ENCODE measurements at regions not wholly inside any gene's neighbourhood (a gene's known extent, or its start where the extent isn't known, plus 50 kb on each side); places are given as distances from the start of the nearest gene placed in this dataset.

DNA sequence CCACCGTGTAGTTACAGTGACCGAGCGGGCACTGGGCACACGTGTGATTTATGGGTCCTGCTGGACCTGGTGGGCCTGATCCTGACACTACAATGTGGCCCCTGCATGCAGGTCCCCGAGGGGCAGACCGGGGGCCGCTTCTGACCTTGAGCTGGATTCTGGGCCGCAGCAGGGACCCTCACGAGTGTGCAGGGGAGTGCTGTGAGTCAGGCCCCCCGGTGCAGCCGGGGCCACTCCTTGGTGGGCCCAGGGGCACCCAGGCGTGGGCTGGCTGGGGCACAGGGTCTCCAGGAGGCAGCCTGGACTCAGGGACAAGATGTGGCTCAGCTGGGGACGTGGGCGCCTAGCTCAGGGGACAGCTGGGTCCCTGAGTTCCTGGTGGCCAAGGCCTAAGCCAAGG lies 77.5 kb upstream of the TTC34 start:
- Histone ChIP-seq H3K9ac (replicated peaks in 1 of 4; ENCODE audit: extremely low read depth in 1 of 4, low read depth in 3 of 4, low read length in 3 of 4) (no peak overlapping the region), H3K4me3 (ENCODE audit: extremely low read depth in 1 of 4, insufficient read depth in 2 of 4, low read depth in 3 of 4, low read length in 4 of 4) (no peak overlapping the region), H3K4ac (replicated peaks; ENCODE audit: insufficient read length, low read depth, low read length) (no peak overlapping the region), H2BK12ac (ENCODE audit: low read depth, low read length) (no peak overlapping the region), H3K27ac (ENCODE audit: low read depth, low read length) (no peak overlapping the region), H2BK5ac (ENCODE audit: low read depth, low read length) (no peak overlapping the region), H3K18ac (ENCODE audit: extremely low read depth, low read length) (no peak overlapping the region), H4K20me1 (replicated peaks in 1 of 2; ENCODE audit: control insufficient read depth in 1 of 2, insufficient read depth in 2 of 2, low read length in 2 of 2) (peaks cover 0 to 2% of the 10 kb centered on the region in 2 experiments), H2BK15ac (ENCODE audit: low read length) (no peak overlapping the region), H3K79me1 (ENCODE audit: low read depth, low read length) (no peaks in the 10 kb centered on the region), H3K56ac (replicated peaks; ENCODE audit: insufficient read length, low read depth, low read length) (no peak overlapping the region), H2BK20ac (ENCODE audit: low read length) (no peak overlapping the region), H4K8ac (ENCODE audit: extremely low read depth, insufficient read depth, low read length) (no peak overlapping the region), H3K27me3 (replicated peaks in 1 of 4; ENCODE audit: control insufficient read depth in 3 of 4, extremely low read depth in 1 of 4, insufficient read depth in 3 of 4, low read length in 3 of 4) (no peaks in the 10 kb centered on the region), H3K23ac (ENCODE audit: insufficient read length) (no peak overlapping the region), H2BK120ac (replicated peaks; ENCODE audit: low read depth, low read length) (no peak overlapping the region), H3K36me3 (ENCODE audit: control insufficient read depth in 2 of 4, insufficient read depth in 4 of 4, low read length in 3 of 4) (no peaks in the 10 kb centered on the region; a peak in 1 of 8 replicates), H3K79me2 (ENCODE audit: control insufficient read depth in 1 of 2, insufficient read depth in 2 of 2, low read length in 2 of 2) (no peaks in the 10 kb centered on the region), H3K4me2 (ENCODE audit: insufficient read depth in 1 of 2, low read depth in 2 of 2, low read length in 2 of 2) (no peak overlapping the region), H3K4me1 (replicated peaks in 1 of 4; ENCODE audit: control insufficient read depth in 3 of 4, insufficient read depth in 4 of 4, low read length in 3 of 4) (no peaks in the 10 kb centered on the region; a peak in 1 of 7 replicates), H2AFZ (ENCODE audit: low read length) (no peak overlapping the region), H4K91ac (replicated peaks; ENCODE audit: insufficient read length, low read length) (no peak overlapping the region), H3K9me3 (ENCODE audit: insufficient read depth in 2 of 2, low read depth in 1 of 2, low read length in 1 of 2) (peaks cover 79 to 100% of the 10 kb centered on the region in 2 experiments), H2AK5ac (ENCODE audit: low read depth, low read length) (no peak overlapping the region), H4K5ac (ENCODE audit: insufficient read length, low read depth, low read length) (no peak overlapping the region), H3K14ac (ENCODE audit: insufficient read length) (no peak overlapping the region), H3K23me2 (ENCODE audit: low read depth, low read length) (no peaks in the 10 kb centered on the region)
- ChIA-PET CTCF (ENCODE audit: partially characterized antibody) (no interaction called here), POLR2A (ENCODE audit: partially characterized antibody) (no interaction called here)
- 90% methylated on average over 12 of the region's 14 CpGs; no CpG with 5 or more reads in 1 of the 2 experiments for WGBS, 2 experiments (ENCODE audit: extremely low coverage in 1 of 2, insufficient coverage in 1 of 2, insufficient read length in 1 of 2, insufficient replicate concordance in 2 of 2, low coverage in 1 of 2, low lambda C conversion rate in 2 of 2, missing lambda C conversion rate in 1 of 2)
- TF ChIP-seq RFX5 (IDR thresholded peaks at IDR 0.05; ENCODE audit: borderline replicate concordance, low read depth, low read length) (no peak), YY1 (IDR thresholded peaks at IDR 0.05; ENCODE audit: low read depth, low read length) (no peak), SRF (IDR thresholded peaks at IDR 0.05; ENCODE audit: low read depth, low read length) (no peak), GABPA (IDR thresholded peaks at IDR 0.05; ENCODE audit: borderline replicate concordance, insufficient read depth, low read length) (no peak), SP2 (IDR thresholded peaks at IDR 0.05; ENCODE audit: low read length) (no peak), NANOG (IDR thresholded peaks at IDR 0.05; ENCODE audit: insufficient read depth, low read depth, low read length, poor library complexity, severe bottlenecking) (no peak), SAP30 (IDR thresholded peaks at IDR 0.05; ENCODE audit: insufficient read depth, insufficient replicate concordance, low read length) (no peak), BRCA1 (IDR thresholded peaks at IDR 0.05; ENCODE audit: low read depth, low read length) (no peak), CBX5 (IDR thresholded peaks at IDR 0.05; ENCODE audit: low read depth, low read length) (no peak), GTF2F1 (IDR thresholded peaks at IDR 0.05; ENCODE audit: borderline replicate concordance, low read depth, low read length) (no peak), TEAD4 (IDR thresholded peaks at IDR 0.05; ENCODE audit: low read depth, low read length) (no peak), PHF8 (conservative IDR thresholded peaks at IDR 0.05; ENCODE audit: low read depth, low read length) (no peak), CHD1 (IDR thresholded peaks at IDR 0.05; ENCODE audit: low read depth, low read length) (no peak), KDM5A (IDR thresholded peaks at IDR 0.05; ENCODE audit: low read length) (no peak), POLR2A (IDR thresholded peaks at IDR 0.05; ENCODE audit: control extremely low read depth in 1 of 2, low read depth in 2 of 2, low read length in 2 of 2) (no peak), JUN (IDR thresholded peaks at IDR 0.05; ENCODE audit: low read depth, low read length) (no peak)
- DNase-seq (ENCODE audit: low read depth in 1 of 2, low spot score in 2 of 2), result no peak
- no peak for FAIRE-seq
